GM12874 (cell line): ENCODE measurements at regions not wholly inside any gene's neighbourhood (a gene's known extent, or its start where the extent isn't known, plus 50 kb on each side); places are given as distances from the start of the nearest gene placed in this dataset.

ENCODE experiments used
- CTCF ChIP-seq: IDR thresholded peaks from 2 replicates; pipeline ENCODE4 v1.5.1; 2011; ENCODE audit warnings: low read depth, mild to moderate bottlenecking, control low read depth, low read length, moderate library complexity; ENCODE audit not compliant: insufficient read depth

DNA sequence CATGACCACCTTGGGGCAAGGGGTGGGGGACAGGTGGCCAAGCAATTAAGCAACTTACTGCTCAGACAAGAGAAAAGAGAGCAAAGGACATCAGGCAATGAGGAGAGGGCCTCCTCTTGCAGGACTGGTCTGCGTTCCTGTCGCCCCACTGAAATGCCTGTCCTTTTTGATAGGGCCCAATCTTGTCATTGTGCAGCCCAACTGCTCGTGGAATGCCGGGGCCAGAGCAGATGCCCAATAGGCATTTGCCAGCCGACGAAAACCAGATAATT lies 104.5 kb upstream of the SH3BP4 start:
- TF ChIP-seq CTCF: no peak

DNA sequence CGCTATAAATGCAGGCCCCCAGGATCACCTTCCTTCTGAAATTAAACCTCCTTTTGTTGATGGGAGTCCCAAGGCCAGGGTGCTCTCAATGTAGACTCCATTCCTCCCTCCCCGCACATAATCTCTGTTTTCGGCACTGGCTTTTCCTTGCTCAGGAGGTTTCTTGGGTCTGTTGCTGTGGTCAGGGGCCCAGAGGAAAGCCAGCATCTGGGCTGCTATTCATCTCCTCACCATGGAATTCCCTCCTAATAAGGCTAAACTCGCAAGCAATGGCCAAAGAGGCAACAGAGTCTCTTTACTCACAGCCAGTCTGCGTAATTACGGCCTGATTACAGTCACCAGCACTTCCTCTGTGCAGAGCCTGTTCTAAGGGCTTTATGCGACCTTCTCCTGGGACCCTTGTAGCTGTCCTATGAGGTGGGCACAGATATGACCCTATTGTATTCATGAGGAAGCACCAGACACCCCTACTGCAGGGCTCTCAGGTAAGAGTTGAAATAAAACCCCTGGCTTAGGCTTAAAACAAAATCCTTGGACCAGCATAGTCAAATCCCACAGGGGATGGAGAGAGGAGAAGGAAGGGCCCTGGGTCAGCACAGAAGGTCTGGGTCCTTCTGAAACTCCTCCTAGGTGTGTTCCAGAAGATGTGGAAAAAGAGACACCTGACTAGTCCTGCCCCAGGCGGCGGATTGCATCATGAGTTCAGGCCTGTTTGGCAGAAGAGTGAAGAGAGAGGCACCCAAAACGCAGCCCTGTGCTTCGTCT lies 105.0 kb upstream of the SH3BP4 start:
- no peak for TF ChIP-seq CTCF

GRCh38 chr2:234845602-234846590 lies 105.9 kb upstream of the SH3BP4 start:
- no peak for TF ChIP-seq CTCF

GRCh38 chr2:234843411-234843810 lies 108.4 kb upstream of the SH3BP4 start:
- no peak for TF ChIP-seq CTCF

DNA sequence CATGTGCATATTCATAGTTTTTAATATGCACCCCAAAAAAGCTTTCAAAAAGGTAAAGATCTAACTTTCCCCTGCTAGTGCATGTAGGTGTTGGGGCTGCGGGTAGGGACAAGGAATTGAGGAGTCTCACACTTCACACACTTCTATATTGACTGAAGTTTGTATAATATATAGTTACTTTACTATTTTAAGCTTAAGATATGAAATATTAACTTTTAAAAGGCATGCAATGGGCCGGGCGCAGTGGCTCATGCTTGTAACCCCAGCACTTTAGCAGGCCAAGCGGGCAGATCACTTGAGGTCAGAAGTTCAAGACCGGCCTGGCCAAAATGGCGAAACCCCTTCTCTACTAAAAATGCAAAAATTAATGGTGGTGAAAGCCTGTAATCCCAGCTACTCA lies 109.1 kb upstream of the SH3BP4 start:
- TF ChIP-seq CTCF: no peak

GRCh38 chr2:234841321-234842015 lies 110.3 kb upstream of the SH3BP4 start:
- TF ChIP-seq CTCF: no peak

DNA sequence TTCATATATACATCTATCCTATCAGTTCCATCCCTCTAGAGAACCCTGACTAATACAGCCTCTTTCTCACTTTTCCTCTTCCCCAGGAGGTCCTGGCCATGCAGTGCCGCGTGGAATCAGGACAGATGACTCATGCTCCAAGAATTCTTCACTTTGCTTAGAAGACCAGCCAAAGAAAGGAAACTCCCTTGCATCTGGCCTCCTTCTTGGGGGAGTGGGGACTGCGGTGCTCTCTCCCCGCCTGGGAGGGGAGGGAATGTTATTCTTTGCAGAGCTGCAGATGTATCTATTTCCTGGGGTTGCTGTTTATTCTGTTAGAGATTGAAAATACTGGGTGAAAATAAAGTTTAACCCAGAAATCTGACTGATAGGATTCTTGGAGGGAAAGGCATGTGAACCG lies 111.5 kb upstream of the SH3BP4 start:
- no peak for TF ChIP-seq CTCF
